ENCODE measurements at regions not wholly inside any gene's neighbourhood (a gene's known extent, or its start where the extent isn't known, plus 50 kb on each side); places are given as distances from the start of the nearest gene placed in this dataset.

DNA sequence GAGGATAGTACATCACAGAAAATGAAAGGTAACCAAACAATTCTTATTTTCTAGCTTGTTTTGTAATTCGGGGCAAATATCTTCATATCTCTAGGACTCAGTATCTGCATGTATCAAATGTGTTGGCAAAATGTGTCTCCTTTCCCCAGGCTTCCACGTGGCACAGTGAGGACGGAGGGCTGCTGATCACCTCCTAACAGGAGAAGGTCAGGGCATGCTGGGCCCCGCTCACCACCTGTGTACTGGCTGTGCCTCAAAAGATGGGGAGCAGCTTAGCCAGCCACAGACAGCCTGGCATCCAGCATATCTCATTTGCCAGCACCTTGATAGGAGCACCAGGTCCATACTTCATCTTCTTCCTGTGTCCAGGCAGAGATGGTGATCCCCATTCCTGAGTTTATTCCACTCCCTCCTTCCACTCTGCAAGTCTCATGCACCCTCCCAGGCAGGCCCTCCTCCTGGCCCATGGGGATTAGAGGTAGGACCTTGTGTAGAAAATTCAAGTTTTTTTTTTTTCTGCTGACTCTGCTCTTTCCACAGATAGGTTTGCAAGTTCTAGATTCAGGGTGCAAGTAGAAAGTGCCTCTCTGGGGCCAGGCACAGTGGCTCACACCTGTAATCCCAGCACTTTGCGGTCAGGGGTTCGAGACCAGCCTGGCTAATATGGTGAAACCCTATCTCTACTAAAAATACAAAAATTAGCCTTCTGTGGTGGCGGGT lies 1639.0 kb upstream of the SLC10A2 start:
- no peak for DNase-seq
- H3K4me1 ChIP-seq (ENCODE audit: control insufficient read depth, insufficient read depth, low read length) = no peaks in the 10 kb centered on the region
- 93 to 100% methylated on average over 3 to 7 of the region's 7 CpGs for WGBS, 2 experiments (ENCODE audit: insufficient coverage in 1 of 2, insufficient read length in 1 of 2)
- Mint-ChIP-seq H3K27me3 (ENCODE audit: insufficient read depth) (peaks cover 2% of the 10 kb centered on the region), H3K4me3 (no peak overlapping the region), H3K27ac (no peak overlapping the region), H3K4me1 (no peaks in the 10 kb centered on the region), H3K36me3 (ENCODE audit: low read depth) (no peaks in the 10 kb centered on the region), H3K9me3 (no peaks in the 10 kb centered on the region)
- H3K4me3 ChIP-seq (ENCODE audit: low read length) = no peak overlapping the region
- TF ChIP-seq, protein P1, sequence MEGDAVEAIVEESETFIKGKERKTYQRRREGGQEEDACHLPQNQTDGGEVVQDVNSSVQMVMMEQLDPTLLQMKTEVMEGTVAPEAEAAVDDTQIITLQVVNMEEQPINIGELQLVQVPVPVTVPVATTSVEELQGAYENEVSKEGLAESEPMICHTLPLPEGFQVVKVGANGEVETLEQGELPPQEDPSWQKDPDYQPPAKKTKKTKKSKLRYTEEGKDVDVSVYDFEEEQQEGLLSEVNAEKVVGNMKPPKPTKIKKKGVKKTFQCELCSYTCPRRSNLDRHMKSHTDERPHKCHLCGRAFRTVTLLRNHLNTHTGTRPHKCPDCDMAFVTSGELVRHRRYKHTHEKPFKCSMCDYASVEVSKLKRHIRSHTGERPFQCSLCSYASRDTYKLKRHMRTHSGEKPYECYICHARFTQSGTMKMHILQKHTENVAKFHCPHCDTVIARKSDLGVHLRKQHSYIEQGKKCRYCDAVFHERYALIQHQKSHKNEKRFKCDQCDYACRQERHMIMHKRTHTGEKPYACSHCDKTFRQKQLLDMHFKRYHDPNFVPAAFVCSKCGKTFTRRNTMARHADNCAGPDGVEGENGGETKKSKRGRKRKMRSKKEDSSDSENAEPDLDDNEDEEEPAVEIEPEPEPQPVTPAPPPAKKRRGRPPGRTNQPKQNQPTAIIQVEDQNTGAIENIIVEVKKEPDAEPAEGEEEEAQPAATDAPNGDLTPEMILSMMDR (conservative IDR thresholded peaks at IDR 0.05) = no peak
- H3K9me3 ChIP-seq (ENCODE audit: control insufficient read depth, low read length) = no peaks in the 10 kb centered on the region
- no peak overlapping the region for H3K27ac ChIP-seq (ENCODE audit: low read depth, low read length)
- no peaks in the 10 kb centered on the region for H3K36me3 ChIP-seq (ENCODE audit: control insufficient read depth, insufficient read depth, low read length)
- no peak overlapping the region for H3K9ac ChIP-seq (ENCODE audit: extremely low read depth, low read length, poor library complexity, severe bottlenecking)
- H3K27me3 ChIP-seq (ENCODE audit: control insufficient read depth, insufficient read depth, low read length, poor library complexity, severe bottlenecking) = no peaks in the 10 kb centered on the region

- no peaks in the 10 kb centered on the region for H3K4me1 Mint-ChIP-seq
- no peak overlapping the region for H3K4me3 ChIP-seq (ENCODE audit: low read length)
- H3K27me3 ChIP-seq (ENCODE audit: control insufficient read depth, insufficient read depth, low read length, poor library complexity, severe bottlenecking) = no peaks in the 10 kb centered on the region
- H3K27ac Mint-ChIP-seq = no peak overlapping the region
- H3K27me3 Mint-ChIP-seq (ENCODE audit: insufficient read depth) = peaks cover 2% of the 10 kb centered on the region
- no peaks in the 10 kb centered on the region for H3K4me1 ChIP-seq (ENCODE audit: control insufficient read depth, insufficient read depth, low read length)
- H3K27ac ChIP-seq (ENCODE audit: low read depth, low read length) = no peak overlapping the region
- H3K4me3 Mint-ChIP-seq = no peak overlapping the region
- no peaks in the 10 kb centered on the region for H3K9me3 ChIP-seq (ENCODE audit: control insufficient read depth, low read length)
- no peaks in the 10 kb centered on the region for H3K36me3 ChIP-seq (ENCODE audit: control insufficient read depth, insufficient read depth, low read length)
- no peaks in the 10 kb centered on the region for H3K36me3 Mint-ChIP-seq (ENCODE audit: low read depth)
- DNase-seq = no peak
- H3K9me3 Mint-ChIP-seq = no peaks in the 10 kb centered on the region
- no peak overlapping the region for H3K9ac ChIP-seq (ENCODE audit: extremely low read depth, low read length, poor library complexity, severe bottlenecking)
- TF ChIP-seq, protein P1 (conservative IDR thresholded peaks at IDR 0.05) = no peak
- 93 to 100% methylated on average over 1 to 3 of the region's 3 CpGs for WGBS, 2 experiments (ENCODE audit: insufficient coverage in 1 of 2, insufficient read length in 1 of 2)
Observed at GRCh38 chr13:104701591-104701990, 1635.4 kb upstream of the SLC10A2 start.

DNA sequence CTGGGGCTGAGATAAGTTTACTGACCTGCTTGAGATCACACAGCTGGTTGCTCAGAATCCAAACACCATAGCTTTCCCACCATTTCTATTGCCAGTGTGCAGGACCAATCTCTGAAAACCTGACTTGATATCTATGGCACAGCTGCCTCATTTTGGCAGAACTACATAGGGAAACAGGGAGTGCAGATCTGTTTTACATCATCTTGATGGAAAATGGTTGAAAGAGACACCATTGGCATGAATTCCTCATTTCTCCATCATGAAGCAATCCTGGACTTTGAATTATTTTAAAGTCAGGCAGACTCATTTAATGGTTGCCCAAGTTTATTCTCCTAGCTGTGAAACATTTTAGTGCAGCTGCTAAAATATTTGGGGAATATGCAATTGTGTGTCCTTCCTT lies 1628.2 kb upstream of the SLC10A2 start:
- no peak for DNase-seq
- no peak overlapping the region for H3K9ac ChIP-seq (ENCODE audit: extremely low read depth, low read length, poor library complexity, severe bottlenecking)
- TF ChIP-seq, protein P1 (conservative IDR thresholded peaks at IDR 0.05) = no peak
- no peaks in the 10 kb centered on the region for H3K9me3 Mint-ChIP-seq
- H3K27me3 Mint-ChIP-seq (ENCODE audit: insufficient read depth) = peaks cover 3% of the 10 kb centered on the region
- H3K27ac Mint-ChIP-seq = no peak overlapping the region
- no peak overlapping the region for H3K27ac ChIP-seq (ENCODE audit: low read depth, low read length)
- no peaks in the 10 kb centered on the region for H3K4me1 Mint-ChIP-seq
- no peaks in the 10 kb centered on the region for H3K9me3 ChIP-seq (ENCODE audit: control insufficient read depth, low read length)
- no peak overlapping the region for H3K4me3 Mint-ChIP-seq
- H3K36me3 Mint-ChIP-seq (ENCODE audit: low read depth) = no peaks in the 10 kb centered on the region
- H3K4me3 ChIP-seq (ENCODE audit: low read length) = no peak overlapping the region
- H3K36me3 ChIP-seq (ENCODE audit: control insufficient read depth, insufficient read depth, low read length) = no peaks in the 10 kb centered on the region
- H3K27me3 ChIP-seq (ENCODE audit: control insufficient read depth, insufficient read depth, low read length, poor library complexity, severe bottlenecking) = peaks cover 31% of the 10 kb centered on the region
- no peaks in the 10 kb centered on the region for H3K4me1 ChIP-seq (ENCODE audit: control insufficient read depth, insufficient read depth, low read length)

Measured in endodermal cell (in vitro differentiated cells).